ENCODE measurements at regions not wholly inside any gene's neighbourhood (a gene's known extent, or its start where the extent isn't known, plus 50 kb on each side); places are given as distances from the start of the nearest gene placed in this dataset.

DNA sequence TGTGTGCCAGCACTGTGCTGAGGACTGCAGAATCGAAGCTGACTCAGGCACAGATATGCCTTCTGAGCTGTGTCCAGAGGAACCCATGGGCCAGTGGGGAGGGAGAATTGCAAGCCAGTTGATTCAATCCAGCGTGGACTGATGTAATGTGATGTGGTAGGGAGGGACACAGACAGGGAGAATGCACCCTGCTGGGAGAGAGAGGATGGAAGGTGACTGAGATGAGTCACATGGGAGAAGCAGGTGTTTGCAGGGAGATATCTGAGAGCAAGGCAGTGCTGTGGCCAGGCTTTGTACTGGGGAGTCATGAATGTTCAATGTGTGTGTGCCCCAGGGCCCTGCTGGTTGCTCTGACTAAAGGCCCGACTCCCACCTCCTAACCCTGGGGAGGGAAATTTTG is 75.7 kb downstream of the IRX1 start:
- H3K9ac ChIP-seq (ENCODE audit: low read length) = no peak overlapping the region
- DNase-seq (no peak), ATAC-seq (ENCODE audit: low read depth) (no peak)
- ChIA-PET POLR2A (no interaction called here), CTCF (no interaction called here)
- no peak overlapping the region for H2AFZ ChIP-seq (ENCODE audit: insufficient read depth, low read depth, low read length, poor library complexity, severe bottlenecking)
- no peak overlapping the region for H3K4me2 ChIP-seq (replicated peaks; ENCODE audit: low read depth, low read length, poor library complexity, severe bottlenecking)
- no peak for TF ChIP-seq EZH2 (IDR thresholded peaks at IDR 0.05; ENCODE audit: borderline replicate concordance, insufficient read depth, low read depth, low read length, poor library complexity, severe bottlenecking)
- TF ChIP-seq, protein P1, sequence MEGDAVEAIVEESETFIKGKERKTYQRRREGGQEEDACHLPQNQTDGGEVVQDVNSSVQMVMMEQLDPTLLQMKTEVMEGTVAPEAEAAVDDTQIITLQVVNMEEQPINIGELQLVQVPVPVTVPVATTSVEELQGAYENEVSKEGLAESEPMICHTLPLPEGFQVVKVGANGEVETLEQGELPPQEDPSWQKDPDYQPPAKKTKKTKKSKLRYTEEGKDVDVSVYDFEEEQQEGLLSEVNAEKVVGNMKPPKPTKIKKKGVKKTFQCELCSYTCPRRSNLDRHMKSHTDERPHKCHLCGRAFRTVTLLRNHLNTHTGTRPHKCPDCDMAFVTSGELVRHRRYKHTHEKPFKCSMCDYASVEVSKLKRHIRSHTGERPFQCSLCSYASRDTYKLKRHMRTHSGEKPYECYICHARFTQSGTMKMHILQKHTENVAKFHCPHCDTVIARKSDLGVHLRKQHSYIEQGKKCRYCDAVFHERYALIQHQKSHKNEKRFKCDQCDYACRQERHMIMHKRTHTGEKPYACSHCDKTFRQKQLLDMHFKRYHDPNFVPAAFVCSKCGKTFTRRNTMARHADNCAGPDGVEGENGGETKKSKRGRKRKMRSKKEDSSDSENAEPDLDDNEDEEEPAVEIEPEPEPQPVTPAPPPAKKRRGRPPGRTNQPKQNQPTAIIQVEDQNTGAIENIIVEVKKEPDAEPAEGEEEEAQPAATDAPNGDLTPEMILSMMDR (IDR thresholded peaks at IDR 0.05) = no peak
- H3K27ac Mint-ChIP-seq = no peak overlapping the region
- H3K27me3 Mint-ChIP-seq = no peaks in the 10 kb centered on the region
- H3K4me1 ChIP-seq (ENCODE audit: control insufficient read depth in 2 of 2, insufficient read depth in 2 of 2, low read length in 2 of 2) = no peaks in the 10 kb centered on the region
- peaks cover 4% of the 10 kb centered on the region for H3K9me3 Mint-ChIP-seq (ENCODE audit: insufficient read depth)
- H3K4me3 ChIP-seq (ENCODE audit: control extremely low read depth in 1 of 5, extremely low read depth in 1 of 5, insufficient read depth in 1 of 5, low read depth in 2 of 5, low read length in 4 of 5) = no peak overlapping the region
- H3K27me3 ChIP-seq (replicated peaks in 1 of 4; ENCODE audit: control extremely low read depth in 1 of 4, control insufficient read depth in 3 of 4, insufficient read depth in 4 of 4, low read length in 3 of 4) = no peaks in the 10 kb centered on the region
- no peaks in the 10 kb centered on the region for H3K79me2 ChIP-seq (ENCODE audit: control insufficient read depth, insufficient read depth, low read length)
- no peak overlapping the region for H3K27ac ChIP-seq (ENCODE audit: low read length in 2 of 2)
- intact Hi-C loops (cut with micrococcal nuclease) = no loop called here
- H3K9me3 ChIP-seq (ENCODE audit: control extremely low read depth in 1 of 3, control insufficient read depth in 2 of 3, insufficient read depth in 1 of 3, low read length in 2 of 3) = peaks cover 0 to 8% (median 0%) of the 10 kb centered on the region in 3 donors
- H3K36me3 ChIP-seq (replicated peaks in 1 of 2; ENCODE audit: control extremely low read depth in 1 of 2, control insufficient read depth in 1 of 2, extremely low read depth in 1 of 2, insufficient read depth in 2 of 2, low read length in 1 of 2) = no peaks in the 10 kb centered on the region
- H3K4me1 Mint-ChIP-seq = no peaks in the 10 kb centered on the region
- no peak overlapping the region for H3K4me3 Mint-ChIP-seq
- WGBS (ENCODE audit: insufficient coverage) = 54% methylated on average over 3 of the region's 3 CpGs
- H4K20me1 ChIP-seq (ENCODE audit: control insufficient read depth, insufficient read depth, low read length, poor library complexity, severe bottlenecking) = no peaks in the 10 kb centered on the region

DNA sequence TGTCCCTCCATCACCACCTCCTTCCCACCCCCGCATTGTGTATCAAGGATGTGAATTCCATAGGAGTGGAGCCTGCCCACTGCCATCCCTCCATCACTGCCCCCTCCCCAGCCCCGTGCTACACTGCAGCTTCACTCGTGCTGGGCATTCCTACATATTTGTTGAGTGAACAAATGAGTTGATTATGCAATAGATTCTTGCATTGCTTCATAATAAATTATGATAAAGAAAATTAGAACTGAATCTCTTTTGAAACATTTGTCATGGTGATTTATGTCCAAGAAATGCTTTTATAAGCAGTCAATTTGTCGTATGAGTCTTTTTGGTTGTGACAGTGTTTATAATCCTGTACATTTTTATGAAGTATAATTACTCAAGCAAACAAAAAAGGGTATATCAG is 83.2 kb downstream of the IRX1 start:
- H3K4me3 ChIP-seq (ENCODE audit: control extremely low read depth in 1 of 5, extremely low read depth in 1 of 5, insufficient read depth in 1 of 5, low read depth in 2 of 5, low read length in 4 of 5) = no peak overlapping the region
- no peak overlapping the region for H2AFZ ChIP-seq (ENCODE audit: insufficient read depth, low read depth, low read length, poor library complexity, severe bottlenecking)
- no peak overlapping the region for H3K27ac ChIP-seq (ENCODE audit: low read length in 2 of 2)
- no peak overlapping the region for H3K9ac ChIP-seq (ENCODE audit: low read length)
- Mint-ChIP-seq H3K4me1 (no peaks in the 10 kb centered on the region), H3K9me3 (ENCODE audit: insufficient read depth) (peaks cover 4% of the 10 kb centered on the region), H3K4me3 (no peak overlapping the region), H3K27me3 (no peaks in the 10 kb centered on the region), H3K27ac (no peak overlapping the region)
- TF ChIP-seq, protein P1 (IDR thresholded peaks at IDR 0.05) = no peak
- no peak for TF ChIP-seq EZH2 (IDR thresholded peaks at IDR 0.05; ENCODE audit: borderline replicate concordance, insufficient read depth, low read depth, low read length, poor library complexity, severe bottlenecking)
- POLR2A ChIA-PET = no interaction called here
- intact Hi-C loops (cut with micrococcal nuclease) = no loop called here
- H3K79me2 ChIP-seq (ENCODE audit: control insufficient read depth, insufficient read depth, low read length) = no peaks in the 10 kb centered on the region
- ATAC-seq (ENCODE audit: low read depth) (no peak), DNase-seq (no peak)
- CTCF ChIA-PET = no interaction called here
- WGBS (ENCODE audit: insufficient coverage) = no CpG with 5 or more reads among the region's 4 CpGs
- H3K36me3 ChIP-seq (replicated peaks in 1 of 2; ENCODE audit: control extremely low read depth in 1 of 2, control insufficient read depth in 1 of 2, extremely low read depth in 1 of 2, insufficient read depth in 2 of 2, low read length in 1 of 2) = no peaks in the 10 kb centered on the region
- no peaks in the 10 kb centered on the region for H3K4me1 ChIP-seq (ENCODE audit: control insufficient read depth in 2 of 2, insufficient read depth in 2 of 2, low read length in 2 of 2)
- no peaks in the 10 kb centered on the region for H4K20me1 ChIP-seq (ENCODE audit: control insufficient read depth, insufficient read depth, low read length, poor library complexity, severe bottlenecking)
- H3K4me2 ChIP-seq (replicated peaks; ENCODE audit: low read depth, low read length, poor library complexity, severe bottlenecking) = no peak overlapping the region
- H3K9me3 ChIP-seq (ENCODE audit: control extremely low read depth in 1 of 3, control insufficient read depth in 2 of 3, insufficient read depth in 1 of 3, low read length in 2 of 3) = peaks cover 0 to 23% (median 0%) of the 10 kb centered on the region in 3 donors
- H3K27me3 ChIP-seq (replicated peaks in 1 of 4; ENCODE audit: control extremely low read depth in 1 of 4, control insufficient read depth in 3 of 4, insufficient read depth in 4 of 4, low read length in 3 of 4) = no peaks in the 10 kb centered on the region
